ENCODE measurements at regions not wholly inside any gene's neighbourhood (a gene's known extent, or its start where the extent isn't known, plus 50 kb on each side); places are given as distances from the start of the nearest gene placed in this dataset.

DNA sequence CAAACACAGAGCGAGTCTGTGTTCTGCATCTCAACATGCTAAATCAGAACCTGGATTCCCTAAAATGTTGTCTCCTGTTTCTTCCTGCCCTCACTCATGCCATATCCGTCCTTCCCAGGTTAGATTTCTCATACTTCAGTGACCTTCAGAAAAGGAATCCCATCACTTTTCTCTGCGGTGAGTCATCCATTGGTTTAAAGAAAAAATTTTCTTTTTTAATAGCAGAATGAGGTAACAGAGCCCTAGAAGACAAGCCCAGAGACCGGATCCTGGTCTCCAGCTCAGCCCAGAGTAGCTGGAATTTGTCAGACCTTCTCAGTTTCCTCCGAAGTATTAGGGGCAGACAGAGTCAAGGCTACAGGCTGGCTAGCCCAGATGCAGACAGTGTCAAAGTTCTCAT, 143.2 kb upstream of the DMRT1 start:
- DNase-seq (no peak), ATAC-seq (no peak)
- intact Hi-C loops (cut with micrococcal nuclease): no loop called here

DNA sequence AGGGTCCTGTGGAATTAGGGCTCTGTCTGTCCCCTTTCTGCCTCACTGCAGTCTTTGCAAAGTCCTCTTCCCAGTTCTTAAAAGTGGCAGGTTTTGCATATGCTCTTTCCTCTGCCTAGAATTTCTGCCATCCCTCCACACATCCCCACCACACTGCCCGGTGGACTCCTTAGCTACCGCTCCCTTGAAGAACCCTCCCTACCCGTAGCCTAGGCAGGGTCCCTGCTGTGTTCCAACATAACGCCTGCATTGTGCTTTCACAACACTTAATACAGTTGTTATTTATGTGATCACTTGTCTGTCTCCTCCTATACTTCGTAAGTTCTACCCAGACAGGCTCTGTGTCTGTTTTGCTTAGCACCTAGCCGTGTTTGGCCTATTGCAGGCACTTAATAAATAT, 142.5 kb upstream of the DMRT1 start:
- DNase-seq: no peak
- ATAC-seq: no peak
- intact Hi-C loops (cut with micrococcal nuclease): no loop called here

DNA sequence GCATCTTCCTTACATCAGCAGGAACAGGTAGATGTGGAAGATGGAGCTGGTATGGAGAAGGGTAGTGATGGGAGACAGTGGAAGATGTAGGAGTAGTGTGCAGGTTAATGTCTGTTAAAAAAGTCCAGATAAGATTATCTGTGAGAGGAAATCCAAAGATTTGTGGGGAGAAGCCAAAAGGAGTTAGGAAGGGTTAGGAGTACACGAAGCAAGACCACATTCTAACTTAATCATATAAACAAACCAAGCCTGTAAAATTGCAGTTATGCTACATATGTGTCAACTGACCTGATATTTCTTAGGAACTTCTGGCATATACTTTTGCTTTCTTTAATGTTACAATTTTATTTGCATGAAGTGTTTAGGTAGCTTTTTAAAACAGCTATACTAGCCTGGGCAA, 142.1 kb upstream of the DMRT1 start:
- no peak for DNase-seq
- intact Hi-C loops (cut with micrococcal nuclease): no loop called here
- ATAC-seq: no peak

DNA sequence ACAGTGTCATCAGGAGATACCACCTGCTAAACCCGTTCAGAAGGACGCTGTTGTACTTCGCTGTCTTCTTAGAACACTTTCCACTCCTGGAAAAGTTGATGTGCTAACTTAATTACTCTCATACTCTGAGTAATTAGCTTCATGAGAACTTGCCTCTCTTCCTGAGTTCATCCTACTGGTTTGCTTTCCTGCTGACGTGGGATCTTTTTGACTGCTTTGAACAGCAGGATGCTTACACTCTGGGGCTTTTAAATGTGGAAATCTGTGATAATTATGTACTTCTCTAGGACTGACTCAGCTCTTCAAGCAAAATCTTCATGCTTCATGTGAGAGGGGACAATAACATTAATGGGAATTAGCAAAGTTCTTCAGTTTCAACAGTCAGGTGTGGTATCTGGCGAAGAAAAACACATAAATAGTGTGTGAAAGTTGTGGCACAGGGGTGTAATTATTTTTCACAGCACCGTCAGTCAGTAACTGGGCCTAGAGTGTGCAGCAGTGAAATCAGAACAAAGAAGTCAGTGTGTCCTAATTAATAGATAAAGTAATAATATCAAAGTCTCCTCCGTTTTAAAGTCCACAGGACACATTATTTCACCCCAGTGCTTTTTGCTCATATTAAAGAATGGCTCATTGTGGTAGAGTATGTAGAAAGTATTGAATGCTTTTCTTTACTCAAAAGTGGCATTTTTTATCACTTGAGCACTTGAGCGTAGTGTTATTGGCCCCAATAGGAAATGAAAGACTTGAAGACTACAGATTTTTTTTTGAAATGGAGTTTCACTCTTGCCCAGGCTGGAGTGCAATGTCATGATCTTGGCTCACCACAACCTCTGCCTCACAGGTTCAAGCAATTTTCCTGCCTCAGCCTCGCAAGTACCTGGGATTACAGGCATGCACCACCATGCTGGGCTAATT, 140.9 kb upstream of the DMRT1 start:
- no peak for ATAC-seq
- DNase-seq: no peak
- intact Hi-C loops (cut with micrococcal nuclease): no loop called here

DNA sequence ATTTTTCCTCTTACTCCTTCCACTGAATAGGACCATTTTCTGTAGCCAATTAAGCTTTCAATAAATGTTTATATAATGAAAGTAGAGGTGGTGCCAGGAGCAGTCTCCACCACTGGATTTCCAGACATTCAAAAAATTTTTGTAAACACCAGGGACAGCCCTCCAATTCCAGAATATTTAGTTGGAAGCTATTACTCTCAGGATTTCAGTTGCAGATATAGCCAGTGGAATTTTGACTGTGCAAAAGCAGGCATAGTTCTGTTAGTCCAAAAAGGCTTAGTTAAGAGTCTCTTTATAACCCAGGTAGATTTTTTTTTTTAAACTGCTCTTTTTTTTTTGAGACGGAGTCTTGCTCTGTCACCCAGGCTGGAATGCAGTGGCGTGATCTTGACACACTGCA, 138.1 kb upstream of the DMRT1 start:
- intact Hi-C loops (cut with micrococcal nuclease): no loop called here
- ATAC-seq (peak; percentile 5), DNase-seq (no peak)

DNA sequence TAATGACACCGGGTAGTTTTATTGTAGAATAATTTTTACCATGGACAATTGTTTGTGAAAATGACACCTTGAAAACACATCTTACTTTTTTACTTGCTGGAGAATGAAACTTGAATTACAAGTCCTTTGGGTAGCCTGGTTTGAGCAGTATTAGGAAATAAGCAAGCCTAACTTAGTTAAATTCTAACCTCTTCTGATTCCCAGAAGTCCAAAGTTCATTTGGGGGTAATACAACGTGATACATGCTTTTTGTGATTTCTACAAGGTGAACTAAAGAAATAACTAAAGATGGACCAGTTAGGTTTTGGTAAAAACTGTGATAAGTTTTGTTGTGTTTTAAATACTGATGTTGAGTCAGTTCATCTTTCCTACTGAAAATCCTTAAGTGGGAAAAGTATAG, 135.4 kb upstream of the DMRT1 start:
- ATAC-seq (no peak), DNase-seq (no peak)
- intact Hi-C loops (cut with micrococcal nuclease): no loop called here

DNA sequence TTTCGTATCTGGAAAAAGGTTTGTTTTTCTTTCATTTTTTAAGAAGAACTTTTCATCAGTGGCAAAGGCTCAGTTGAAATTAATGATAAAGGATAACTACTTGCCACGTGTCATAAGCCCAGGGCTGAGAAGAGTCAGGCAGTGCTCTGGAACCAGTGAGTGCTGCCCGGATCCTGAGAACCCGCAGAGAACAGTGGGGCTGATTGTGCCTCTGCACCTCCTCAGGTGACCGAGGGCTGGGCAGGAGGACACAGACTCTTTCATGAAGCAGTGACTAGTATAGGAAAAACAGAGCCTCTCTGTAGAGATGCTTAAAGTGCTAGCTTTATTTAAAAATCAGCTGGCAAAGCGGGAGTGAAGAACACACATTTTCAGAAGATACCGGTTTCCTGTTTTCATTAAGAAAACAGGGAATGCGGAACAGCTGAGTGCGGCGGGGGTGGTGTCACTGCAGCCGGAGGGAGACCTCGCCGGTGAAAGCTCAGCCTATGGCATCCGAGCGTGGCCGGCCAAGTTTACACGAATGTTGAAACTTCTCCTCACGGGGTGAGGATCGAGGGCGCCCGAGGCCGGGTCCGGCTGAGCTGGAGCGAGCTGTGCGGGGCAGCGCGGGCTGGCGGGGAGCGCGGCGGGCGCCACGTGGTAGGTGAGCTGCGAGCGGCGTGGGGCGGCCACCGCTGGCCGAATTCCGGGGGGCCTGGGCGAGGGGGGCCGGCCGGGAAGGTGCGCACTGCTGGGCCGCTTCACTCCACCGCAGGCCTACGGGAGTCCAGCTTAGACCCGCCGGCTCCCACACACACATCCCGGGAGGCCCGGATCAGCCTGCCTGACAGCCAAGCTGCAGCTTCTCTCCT, 134.7 kb upstream of the DMRT1 start:
- peak; percentile 74 for DNase-seq
- intact Hi-C loops (cut with micrococcal nuclease): no loop called here
- ATAC-seq: peak; percentile 64

DNA sequence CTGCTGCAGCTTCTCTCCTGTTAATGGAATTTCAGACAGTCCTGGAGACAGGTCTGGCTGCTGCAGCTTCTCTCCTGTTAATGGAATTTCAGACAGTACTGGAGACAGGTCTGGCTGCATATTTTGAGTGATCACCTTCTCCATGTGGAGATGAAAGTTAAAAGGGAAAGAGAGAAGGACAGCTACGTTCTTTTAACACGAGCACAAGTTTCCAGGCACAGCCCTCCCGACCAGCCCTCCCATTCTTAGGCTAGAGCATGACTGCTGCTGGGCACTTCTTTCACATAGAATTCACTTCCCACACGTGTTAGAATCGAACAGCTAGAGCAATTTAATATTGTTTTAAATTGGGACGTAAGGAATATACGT, 133.3 kb upstream of the DMRT1 start:
- intact Hi-C loops (cut with micrococcal nuclease): no loop called here
- ATAC-seq (no peak), DNase-seq (no peak)

DNA sequence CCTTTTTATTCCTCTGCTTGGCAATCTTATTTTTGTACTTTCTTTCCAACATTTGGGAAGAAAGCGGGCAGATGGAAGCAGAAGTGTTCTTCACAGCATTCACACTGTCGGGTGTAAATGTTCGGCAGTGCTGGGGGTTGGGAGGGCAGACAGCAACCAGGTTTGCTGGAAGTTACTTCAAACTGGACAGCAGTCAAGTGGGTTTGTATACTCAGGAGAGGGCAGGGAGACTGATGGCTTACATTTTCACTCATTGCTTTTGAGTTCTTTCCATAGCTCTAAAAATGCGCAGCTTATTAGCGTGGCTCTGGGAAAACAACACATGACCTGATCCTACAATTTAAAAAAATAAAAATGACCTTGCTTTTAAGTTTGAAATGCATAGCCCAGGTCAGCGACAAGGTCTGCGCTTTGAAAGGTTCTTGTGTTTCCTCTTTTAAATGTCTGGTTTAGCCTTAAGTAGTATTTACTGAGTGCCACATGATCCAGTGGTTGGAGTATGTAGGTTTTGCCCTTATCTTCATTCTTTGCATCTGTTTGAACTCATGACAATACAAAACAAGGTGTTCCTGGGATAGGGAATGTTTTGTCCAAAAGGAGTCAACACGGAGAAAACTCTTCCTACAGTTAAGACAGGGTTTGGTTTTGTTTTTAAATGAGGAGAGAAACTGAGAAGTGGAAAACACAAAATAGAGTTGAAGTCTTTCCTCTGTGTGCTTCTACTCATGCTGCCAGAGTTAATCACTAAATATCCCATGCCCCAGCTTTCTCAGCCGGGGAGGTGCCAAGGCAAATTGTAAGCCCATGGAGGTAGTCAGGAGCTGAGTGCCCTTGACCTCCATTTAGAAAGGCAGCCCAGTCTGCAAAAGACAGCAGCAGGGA, 132.7 kb upstream of the DMRT1 start:
- intact Hi-C loops (cut with micrococcal nuclease): no loop called here
- ATAC-seq (peak; percentile 64), DNase-seq (no peak)

DNA sequence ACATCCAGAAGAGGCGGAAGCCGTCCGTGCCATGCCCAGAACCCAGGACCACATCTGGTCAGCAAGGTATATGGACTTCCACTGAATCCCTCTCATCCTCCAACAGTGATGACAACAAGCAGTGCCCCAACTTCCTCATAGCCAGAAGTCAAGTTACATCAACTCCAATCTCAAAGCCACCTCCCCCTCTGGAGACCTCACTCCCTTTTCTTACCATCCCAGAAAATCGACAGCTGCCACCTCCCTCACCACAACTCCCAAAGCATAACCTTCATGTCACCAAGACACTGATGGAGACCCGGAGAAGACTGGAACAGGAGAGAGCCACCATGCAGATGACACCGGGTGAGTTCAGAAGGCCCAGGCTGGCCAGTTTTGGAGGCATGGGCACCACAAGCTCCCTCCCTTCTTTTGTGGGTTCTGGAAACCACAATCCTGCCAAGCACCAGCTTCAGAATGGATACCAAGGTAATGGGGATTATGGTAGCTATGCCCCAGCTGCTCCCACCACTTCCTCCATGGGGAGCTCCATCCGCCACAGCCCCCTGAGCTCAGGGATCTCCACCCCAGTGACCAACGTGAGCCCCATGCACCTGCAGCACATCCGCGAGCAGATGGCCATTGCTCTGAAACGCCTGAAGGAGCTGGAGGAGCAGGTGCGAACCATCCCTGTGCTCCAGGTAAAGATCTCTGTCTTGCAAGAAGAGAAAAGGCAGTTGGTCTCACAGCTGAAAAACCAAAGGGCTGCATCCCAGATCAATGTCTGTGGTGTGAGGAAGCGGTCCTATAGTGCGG, 130.3 kb upstream of the DMRT1 start:
- intact Hi-C loops (cut with micrococcal nuclease): no loop called here
- ATAC-seq: no peak
- DNase-seq: no peak

DNA sequence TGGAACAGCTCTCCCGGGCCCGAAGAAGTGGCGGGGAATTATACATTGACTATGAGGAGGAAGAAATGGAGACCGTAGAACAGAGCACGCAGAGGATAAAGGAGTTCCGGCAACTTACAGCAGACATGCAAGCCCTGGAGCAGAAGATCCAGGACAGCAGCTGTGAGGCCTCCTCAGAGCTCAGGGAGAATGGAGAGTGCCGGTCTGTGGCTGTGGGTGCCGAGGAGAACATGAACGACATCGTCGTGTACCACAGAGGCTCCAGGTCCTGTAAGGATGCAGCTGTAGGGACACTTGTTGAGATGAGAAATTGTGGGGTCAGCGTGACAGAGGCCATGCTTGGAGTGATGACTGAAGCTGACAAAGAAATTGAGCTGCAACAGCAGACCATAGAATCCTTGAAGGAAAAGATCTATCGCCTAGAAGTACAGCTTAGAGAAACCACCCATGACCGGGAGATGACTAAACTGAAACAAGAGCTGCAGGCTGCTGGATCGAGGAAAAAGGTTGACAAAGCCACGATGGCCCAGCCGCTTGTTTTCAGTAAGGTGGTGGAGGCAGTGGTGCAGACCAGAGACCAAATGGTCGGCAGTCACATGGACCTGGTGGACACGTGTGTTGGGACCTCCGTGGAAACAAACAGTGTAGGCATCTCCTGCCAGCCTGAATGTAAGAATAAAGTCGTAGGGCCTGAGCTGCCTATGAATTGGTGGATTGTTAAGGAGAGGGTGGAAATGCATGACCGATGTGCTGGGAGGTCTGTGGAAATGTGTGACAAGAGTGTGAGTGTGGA, 129.5 kb upstream of the DMRT1 start:
- intact Hi-C loops (cut with micrococcal nuclease): no loop called here

DNA sequence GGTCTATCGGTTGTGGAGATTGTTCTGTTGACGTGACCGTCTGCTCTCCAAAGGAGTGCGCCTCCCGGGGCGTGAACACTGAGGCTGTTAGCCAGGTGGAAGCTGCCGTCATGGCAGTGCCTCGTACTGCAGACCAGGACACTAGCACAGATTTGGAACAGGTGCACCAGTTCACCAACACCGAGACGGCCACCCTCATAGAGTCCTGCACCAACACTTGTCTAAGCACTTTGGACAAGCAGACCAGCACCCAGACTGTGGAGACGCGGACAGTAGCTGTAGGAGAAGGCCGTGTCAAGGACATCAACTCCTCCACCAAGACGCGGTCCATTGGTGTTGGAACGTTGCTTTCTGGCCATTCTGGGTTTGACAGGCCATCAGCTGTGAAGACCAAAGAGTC, 128.9 kb upstream of the DMRT1 start:
- DNase-seq: no peak
- intact Hi-C loops (cut with micrococcal nuclease): no loop called here
- ATAC-seq: no peak

More for the DNA sequence above, 129.5 kb upstream of the DMRT1 start:
- ATAC-seq (no peak), DNase-seq (no peak)

DNA sequence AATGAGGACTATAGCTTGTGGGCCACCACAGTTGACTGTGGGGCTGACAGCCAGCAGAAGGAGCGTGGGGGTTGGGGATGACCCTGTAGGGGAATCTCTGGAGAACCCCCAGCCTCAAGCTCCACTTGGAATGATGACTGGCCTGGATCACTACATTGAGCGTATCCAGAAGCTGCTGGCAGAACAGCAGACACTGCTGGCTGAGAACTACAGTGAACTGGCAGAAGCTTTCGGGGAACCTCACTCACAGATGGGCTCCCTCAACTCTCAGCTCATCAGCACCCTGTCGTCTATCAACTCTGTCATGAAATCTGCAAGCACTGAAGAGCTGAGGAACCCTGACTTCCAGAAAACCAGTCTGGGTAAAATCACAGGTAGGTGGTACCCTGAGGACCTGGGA, 128.4 kb upstream of the DMRT1 start:
- no peak for DNase-seq
- intact Hi-C loops (cut with micrococcal nuclease): no loop called here
- ATAC-seq: no peak

DNA sequence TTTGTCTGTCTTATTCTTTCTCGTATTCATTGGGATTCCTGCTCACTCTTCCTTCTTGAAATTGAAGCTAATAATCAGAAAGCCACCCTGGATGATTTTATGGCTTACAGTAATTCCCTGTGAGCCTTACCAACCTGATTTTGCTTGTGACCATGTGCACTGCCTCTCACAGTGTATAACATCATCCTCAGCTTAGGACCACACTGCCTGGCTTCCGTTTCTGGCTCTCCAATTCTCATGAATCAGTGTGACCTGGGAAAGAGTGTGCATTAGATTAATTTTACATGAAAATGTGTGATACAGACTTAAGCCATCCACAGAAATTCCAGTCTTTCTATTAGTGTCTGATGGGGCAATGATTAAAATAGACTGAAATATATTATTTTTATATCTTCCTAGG, 126.8 kb upstream of the DMRT1 start:
- DNase-seq: no peak
- intact Hi-C loops (cut with micrococcal nuclease): no loop called here

DNA sequence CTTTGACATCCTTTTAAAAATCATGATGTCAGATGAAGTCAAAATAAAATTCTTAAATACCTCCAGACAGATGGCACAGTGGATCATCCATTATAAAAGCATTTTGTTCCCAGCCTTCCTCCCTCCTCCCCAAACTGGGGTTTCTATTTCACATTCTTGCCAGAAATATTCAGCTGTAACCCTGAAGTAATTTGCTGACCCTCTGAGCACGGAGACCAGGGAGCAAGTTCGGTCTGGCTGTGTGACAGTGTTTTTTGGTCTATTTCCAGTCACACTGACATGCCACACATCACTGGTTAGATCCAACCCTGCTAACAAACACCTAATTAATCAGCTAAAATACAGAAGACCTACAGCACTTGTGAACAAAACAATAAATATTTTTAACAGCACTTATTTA, 126.2 kb upstream of the DMRT1 start:
- intact Hi-C loops (cut with micrococcal nuclease): no loop called here
- ATAC-seq: peak; percentile 64
- DNase-seq: no peak

More for the DNA sequence above, 126.8 kb upstream of the DMRT1 start:
- no peak for ATAC-seq

DNA sequence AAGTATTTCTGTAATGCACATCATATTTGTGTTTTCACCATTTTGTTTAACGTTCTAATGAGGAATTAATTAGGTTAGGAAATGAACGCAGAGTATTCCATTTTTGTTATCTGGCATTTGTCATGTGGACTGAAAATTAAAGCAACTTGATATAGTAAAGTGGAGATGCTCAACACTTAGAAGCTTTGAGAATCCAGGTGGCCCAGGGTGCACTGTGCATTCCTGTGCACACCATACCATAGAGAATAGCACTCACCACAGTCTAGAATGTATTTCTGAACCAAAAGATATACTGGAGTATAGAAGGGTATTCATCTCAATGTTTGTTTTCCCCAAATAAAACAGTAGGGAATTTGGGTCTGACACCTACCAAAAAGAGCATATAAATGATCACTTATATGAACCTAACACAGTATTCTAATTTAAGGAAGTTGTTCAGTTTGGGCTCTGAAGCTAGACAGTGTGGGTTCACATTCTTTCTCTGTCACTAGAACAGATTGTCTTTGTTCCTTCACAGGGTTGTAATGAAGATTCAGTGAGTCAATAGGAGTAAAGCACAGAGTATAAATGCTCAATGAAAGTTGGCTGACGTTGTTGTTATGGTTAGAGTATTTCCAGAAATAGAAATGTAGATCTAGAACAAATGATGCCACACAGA, 125.6 kb upstream of the DMRT1 start:
- DNase-seq (no peak), ATAC-seq (peak; percentile 81)
- intact Hi-C loops (cut with micrococcal nuclease): no loop called here

DNA sequence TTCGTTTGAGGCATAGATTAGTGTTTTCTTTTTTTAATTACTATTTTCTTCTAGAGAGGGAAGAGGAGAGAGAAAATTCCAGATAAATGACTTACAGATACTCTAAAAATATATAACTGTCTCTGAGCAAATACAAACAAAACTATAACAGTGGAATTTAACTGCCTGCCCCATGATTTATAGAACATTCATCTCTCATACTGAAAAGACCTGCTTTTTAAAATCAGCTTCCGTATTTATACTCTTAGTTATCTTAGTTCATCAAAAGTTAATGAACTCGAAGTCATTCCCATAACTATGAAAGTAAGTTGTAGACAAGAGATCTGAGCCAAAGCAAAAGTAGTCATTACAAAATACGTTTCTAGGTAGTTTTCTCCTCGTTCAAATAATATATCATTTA, 123.8 kb upstream of the DMRT1 start:
- ATAC-seq: no peak
- intact Hi-C loops (cut with micrococcal nuclease): no loop called here
- no peak for DNase-seq

Data from left ventricle myocardium superior (tissue), 1 donor.